Neural progenitor cell (in vitro differentiated cells): ENCODE measurements at regions not wholly inside any gene's neighbourhood (a gene's known extent, or its start where the extent isn't known, plus 50 kb on each side); places are given as distances from the start of the nearest gene placed in this dataset.

Experiments used
- DNase-seq: peaks from one replicate; pipeline ENCODE4 v3.0.0-alpha.2; 2016; ENCODE audit warnings: low spot score
- H2AFZ ChIP-seq: fragments of 200-600 bp; sonication (generic); replicated peaks from 2 replicates; pipeline ENCODE4 v1.6.1; 2016; ENCODE audit warnings: antibody characterized with exemption
- H3F3A ChIP-seq: fragments of 200-600 bp; sonication (generic); 2 replicates; pipeline ENCODE4 v1.6.1; 2016; ENCODE audit warnings: antibody characterized with exemption, low read depth
- H3K27ac ChIP-seq: fragments of 200-600 bp; sonication (generic); 2 replicates; pipeline ENCODE4 v1.5.1; 2016; ENCODE audit warnings: mild to moderate bottlenecking
- H3K27me3 ChIP-seq: fragments of 200-600 bp; sonication (generic); 2 replicates; pipeline ENCODE4 v1.6.1; 2016; ENCODE audit warnings: mild to moderate bottlenecking, moderate library complexity
- H3K36me3 ChIP-seq: fragments of 200-600 bp; sonication (generic); 2 replicates; pipeline ENCODE4 v1.5.1; 2016
- H3K4me1 ChIP-seq: fragments of 200-600 bp; sonication (generic); 2 replicates; pipeline ENCODE4 v1.6.1; 2016; ENCODE audit warnings: mixed run types
- H3K4me2 ChIP-seq: fragments of 200-600 bp; sonication (generic); 2 replicates; pipeline ENCODE4 v1.6.1; 2016
- H3K4me3 ChIP-seq: fragments of 200-600 bp; sonication (generic); 2 replicates; pipeline ENCODE4 v1.5.1; 2016
- H3K79me2 ChIP-seq: fragments of 200-600 bp; sonication (generic); 2 replicates; pipeline ENCODE4 v1.6.1; 2016; ENCODE audit warnings: low read depth
- H3K9ac ChIP-seq: fragments of 200-600 bp; sonication (generic); 2 replicates; pipeline ENCODE4 v1.6.1; 2016
- H3K9me3 ChIP-seq: fragments of 200-600 bp; sonication (generic); 2 replicates; pipeline ENCODE4 v1.5.1; 2016; ENCODE audit warnings: low read depth
- H4K20me1 ChIP-seq: fragments of 200-600 bp; sonication (generic); 2 replicates; pipeline ENCODE4 v1.6.1; 2016; ENCODE audit warnings: low read depth
- H3K27ac Mint-ChIP-seq: 3 replicates; pipeline ENCODE4 v1.8.0; 2021; ENCODE audit warnings: mixed read lengths
- H3K27me3 Mint-ChIP-seq: 2 replicates; pipeline ENCODE4 v1.8.0; 2022; ENCODE audit warnings: low read depth, mild to moderate bottlenecking, inconsistent platforms, moderate library complexity, mixed read lengths; ENCODE audit not compliant: insufficient read depth
- H3K36me3 Mint-ChIP-seq: 3 replicates; pipeline ENCODE4 v1.8.0; 2021; ENCODE audit warnings: mixed read lengths
- H3K4me1 Mint-ChIP-seq: 3 replicates; pipeline ENCODE4 v1.8.0; 2021; ENCODE audit warnings: mixed read lengths
- H3K4me3 Mint-ChIP-seq: 3 replicates; pipeline ENCODE4 v1.8.0; 2021; ENCODE audit warnings: mild to moderate bottlenecking, moderate library complexity, mixed read lengths
- H3K9me3 Mint-ChIP-seq: 3 replicates; pipeline ENCODE4 v1.8.0; 2020; ENCODE audit warnings: mixed read lengths
- EZH2 ChIP-seq: fragments of 200-600 bp; sonication (generic); IDR thresholded peaks from 2 replicates; pipeline ENCODE4 v1.6.1; 2017; ENCODE audit warnings: antibody characterized with exemption, mild to moderate bottlenecking, moderate library complexity
- EZH2phosphoT487 ChIP-seq: fragments of 200-600 bp; sonication (generic); IDR thresholded peaks from 2 replicates; pipeline ENCODE4 v1.6.1; 2017; ENCODE audit warnings: antibody characterized with exemption
- TF ChIP-seq, protein P1 (sequence below): fragments of 200-600 bp; sonication (generic); IDR thresholded peaks from 2 replicates; pipeline ENCODE4 v1.5.1; 2017; ENCODE audit warnings: antibody characterized with exemption, mild to moderate bottlenecking

DNA sequence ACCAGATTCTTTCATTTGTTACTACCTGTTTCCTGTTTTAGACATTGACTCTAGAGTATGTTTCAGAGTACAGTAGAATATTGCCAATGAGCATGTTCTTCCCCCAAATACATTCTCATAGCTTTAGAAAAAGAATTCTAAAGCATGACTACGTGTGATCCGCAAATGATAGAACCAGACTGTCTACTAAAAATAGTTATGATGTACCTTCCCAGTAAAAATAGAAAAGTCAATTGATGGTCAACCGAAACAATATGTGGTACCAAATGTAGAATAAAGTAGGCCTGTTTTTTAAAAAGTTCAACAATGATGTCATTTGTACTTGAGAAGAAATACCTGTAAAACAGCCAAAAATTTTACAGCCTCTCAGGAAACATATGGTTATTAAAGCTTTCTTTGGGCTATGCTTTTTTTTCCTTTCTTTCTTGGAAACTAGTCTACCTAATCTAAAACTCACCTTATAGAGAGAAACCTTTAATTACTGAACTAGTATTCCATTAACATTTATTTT, 130.1 kb upstream of the MTHFD1L start:
- H2AFZ ChIP-seq = no peak overlapping the region
- no peak overlapping the region for H3K27ac ChIP-seq
- no peaks in the 10 kb centered on the region for H3K36me3 ChIP-seq
- Mint-ChIP-seq H3K4me1 (peaks cover 21% of the 10 kb centered on the region), H3K27ac (no peak overlapping the region), H3K4me3 (no peak overlapping the region), H3K9me3 (peaks cover 13% of the 10 kb centered on the region), H3K36me3 (peaks cover 77% of the 10 kb centered on the region), H3K27me3 (no peaks in the 10 kb centered on the region)
- no peak for DNase-seq
- no peaks in the 10 kb centered on the region for H3F3A ChIP-seq
- peaks cover 9% of the 10 kb centered on the region for H3K4me1 ChIP-seq
- no peaks in the 10 kb centered on the region for H3K9me3 ChIP-seq
- no peak overlapping the region for H3K4me2 ChIP-seq
- no peaks in the 10 kb centered on the region for H3K79me2 ChIP-seq
- TF ChIP-seq EZH2phosphoT487 = no peak
- TF ChIP-seq, protein P1, sequence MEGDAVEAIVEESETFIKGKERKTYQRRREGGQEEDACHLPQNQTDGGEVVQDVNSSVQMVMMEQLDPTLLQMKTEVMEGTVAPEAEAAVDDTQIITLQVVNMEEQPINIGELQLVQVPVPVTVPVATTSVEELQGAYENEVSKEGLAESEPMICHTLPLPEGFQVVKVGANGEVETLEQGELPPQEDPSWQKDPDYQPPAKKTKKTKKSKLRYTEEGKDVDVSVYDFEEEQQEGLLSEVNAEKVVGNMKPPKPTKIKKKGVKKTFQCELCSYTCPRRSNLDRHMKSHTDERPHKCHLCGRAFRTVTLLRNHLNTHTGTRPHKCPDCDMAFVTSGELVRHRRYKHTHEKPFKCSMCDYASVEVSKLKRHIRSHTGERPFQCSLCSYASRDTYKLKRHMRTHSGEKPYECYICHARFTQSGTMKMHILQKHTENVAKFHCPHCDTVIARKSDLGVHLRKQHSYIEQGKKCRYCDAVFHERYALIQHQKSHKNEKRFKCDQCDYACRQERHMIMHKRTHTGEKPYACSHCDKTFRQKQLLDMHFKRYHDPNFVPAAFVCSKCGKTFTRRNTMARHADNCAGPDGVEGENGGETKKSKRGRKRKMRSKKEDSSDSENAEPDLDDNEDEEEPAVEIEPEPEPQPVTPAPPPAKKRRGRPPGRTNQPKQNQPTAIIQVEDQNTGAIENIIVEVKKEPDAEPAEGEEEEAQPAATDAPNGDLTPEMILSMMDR = no peak
- TF ChIP-seq EZH2 = no peak
- no peaks in the 10 kb centered on the region for H4K20me1 ChIP-seq
- no peak overlapping the region for H3K4me3 ChIP-seq
- no peak overlapping the region for H3K9ac ChIP-seq
- no peaks in the 10 kb centered on the region for H3K27me3 ChIP-seq

DNA sequence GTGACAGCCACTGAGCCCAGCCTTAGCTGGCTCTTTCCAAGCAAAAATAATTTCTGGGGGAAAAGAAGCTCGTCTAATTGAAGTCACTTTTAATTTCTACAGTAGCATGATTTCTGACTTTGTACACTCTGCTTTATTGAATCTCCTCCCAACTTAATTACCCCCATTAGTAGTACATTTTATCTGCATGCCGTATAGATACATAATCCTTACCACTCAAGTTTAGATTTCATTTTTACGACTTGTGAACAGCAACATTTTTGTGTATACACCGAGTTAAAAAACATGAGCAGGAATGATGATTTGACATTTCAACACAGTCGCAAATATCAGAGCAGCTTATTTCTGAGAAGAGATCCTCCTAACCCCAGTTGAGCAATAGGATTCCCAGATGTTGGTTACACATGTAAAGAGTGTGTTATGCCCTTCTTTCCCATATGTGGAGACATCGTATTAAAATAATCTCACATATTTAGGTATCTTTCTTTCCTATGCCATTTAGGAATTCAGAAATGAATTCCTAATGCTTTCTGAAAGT, 127.3 kb upstream of the MTHFD1L start:
- Histone ChIP-seq H3K4me1 (peaks cover 9% of the 10 kb centered on the region), H3K27me3 (no peaks in the 10 kb centered on the region), H3K9ac (no peak overlapping the region), H3K79me2 (no peaks in the 10 kb centered on the region), H3F3A (no peaks in the 10 kb centered on the region), H3K36me3 (no peaks in the 10 kb centered on the region), H3K4me3 (no peak overlapping the region), H2AFZ (no peak overlapping the region), H4K20me1 (no peaks in the 10 kb centered on the region), H3K4me2 (no peak overlapping the region), H3K9me3 (no peaks in the 10 kb centered on the region), H3K27ac (no peak overlapping the region)
- TF ChIP-seq, protein P1 = no peak
- TF ChIP-seq EZH2phosphoT487 = no peak
- no peak for TF ChIP-seq EZH2
- Mint-ChIP-seq H3K27ac (peak overlapping the region; percentile 70), H3K9me3 (peaks cover 6% of the 10 kb centered on the region), H3K27me3 (no peaks in the 10 kb centered on the region), H3K36me3 (peaks cover 78% of the 10 kb centered on the region), H3K4me3 (no peak overlapping the region), H3K4me1 (peaks cover 28% of the 10 kb centered on the region)
- no peak for DNase-seq

DNA sequence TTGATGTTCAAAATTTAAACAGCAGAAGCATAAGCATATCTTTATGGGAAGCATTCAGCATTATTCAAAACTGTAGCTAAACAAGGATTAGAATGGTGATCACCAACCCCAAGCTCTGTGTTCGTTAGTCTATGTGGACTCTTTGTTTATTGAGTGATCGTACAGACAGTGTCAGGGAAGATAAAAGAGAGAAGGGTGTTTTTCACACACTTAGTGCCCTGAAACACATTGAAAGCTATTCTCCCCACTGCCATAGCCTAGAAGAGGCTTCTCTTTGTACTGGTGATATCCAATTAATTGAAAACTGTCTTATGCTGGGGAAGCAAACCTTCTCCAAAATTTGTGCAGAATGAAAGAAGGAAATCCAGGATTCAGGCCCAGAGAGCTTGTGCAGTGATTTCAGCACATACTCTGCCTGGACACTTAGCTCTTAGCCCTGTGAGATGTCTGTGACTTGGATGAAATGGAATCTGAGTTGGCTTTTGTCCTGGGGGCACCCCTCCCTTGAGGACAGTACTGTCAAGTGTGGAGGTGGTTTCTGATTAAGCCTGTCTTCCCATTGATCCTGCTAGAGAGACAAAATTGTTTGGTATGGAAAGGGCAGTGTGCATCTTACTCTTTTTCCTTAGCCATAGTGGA, 125.7 kb upstream of the MTHFD1L start:
- Mint-ChIP-seq H3K27ac (peak overlapping the region; percentile 95), H3K9me3 (peaks cover 6% of the 10 kb centered on the region), H3K4me1 (peaks cover 32% of the 10 kb centered on the region), H3K36me3 (peaks cover 74% of the 10 kb centered on the region), H3K4me3 (peak overlapping the region; percentile 27), H3K27me3 (peaks cover 2% of the 10 kb centered on the region)
- Histone ChIP-seq H3K9me3 (no peaks in the 10 kb centered on the region), H3K4me3 (no peak overlapping the region), H3K4me2 (no peak overlapping the region), H3K27ac (no peak overlapping the region), H3K27me3 (no peaks in the 10 kb centered on the region), H3K9ac (no peak overlapping the region), H3K79me2 (no peaks in the 10 kb centered on the region), H4K20me1 (no peaks in the 10 kb centered on the region), H3F3A (no peaks in the 10 kb centered on the region), H2AFZ (no peak overlapping the region), H3K36me3 (no peaks in the 10 kb centered on the region), H3K4me1 (peaks cover 9% of the 10 kb centered on the region)
- no peak for DNase-seq
- TF ChIP-seq, protein P1 = no peak
- no peak for TF ChIP-seq EZH2
- no peak for TF ChIP-seq EZH2phosphoT487
